ENCODE measurements at regions not wholly inside any gene's neighbourhood (a gene's known extent, or its start where the extent isn't known, plus 50 kb on each side); places are given as distances from the start of the nearest gene placed in this dataset.
"Not testable (repeated sequence)": the region's sequence is repeated elsewhere in the genome, so short reads cannot be mapped to it uniquely, and the experiment has no call there.

- DNase-seq (no peak), ATAC-seq (no peak)
- no peak overlapping the region for H3K27ac ChIP-seq
- H3K4me1 ChIP-seq = no peaks in the 10 kb centered on the region
- H3K4me3 ChIP-seq = no peak overlapping the region
- TF ChIP-seq CTCF (IDR thresholded peaks at IDR 0.05) (no peak), POLR2A (IDR thresholded peaks at IDR 0.05) (no peak)
- no peaks in the 10 kb centered on the region for H3K36me3 ChIP-seq
- H3K9me3 ChIP-seq = no peaks in the 10 kb centered on the region
- WGBS (ENCODE audit: insufficient coverage, low coverage, low lambda C conversion rate, missing lambda C conversion rate) = 64% methylated on average over 4 of the region's 4 CpGs
- no peaks in the 10 kb centered on the region for H3K27me3 ChIP-seq
- intact Hi-C loops (cut with DNase I) = no loop called here
Observed at GRCh38 chr15:25572191-25572590, 133.4 kb upstream of the UBE3A start.

- no peak overlapping the region for H3K4me3 ChIP-seq
- WGBS (ENCODE audit: insufficient coverage, low coverage, low lambda C conversion rate, missing lambda C conversion rate) = 74% methylated on average over 5 of the region's 7 CpGs
- H3K36me3 ChIP-seq = no peaks in the 10 kb centered on the region
- ATAC-seq = no peak
- H3K27me3 ChIP-seq = no peaks in the 10 kb centered on the region
- H3K4me1 ChIP-seq = no peaks in the 10 kb centered on the region
- no peak for TF ChIP-seq POLR2A (IDR thresholded peaks at IDR 0.05)
- no peak for TF ChIP-seq CTCF (IDR thresholded peaks at IDR 0.05)
- H3K9me3 ChIP-seq = no peaks in the 10 kb centered on the region
- H3K27ac ChIP-seq = no peak overlapping the region
- intact Hi-C loops (cut with DNase I) = no loop called here
- no peak for DNase-seq
Observed at GRCh38 chr15:25568751-25569150, 129.9 kb upstream of the UBE3A start.

GRCh38 chr15:25566545-25566944 is 127.7 kb upstream of the UBE3A start:
- H3K27ac ChIP-seq; intact Hi-C loops (cut with DNase I); H3K4me1 ChIP-seq; ATAC-seq; H3K27me3 ChIP-seq; DNase-seq; H3K36me3 ChIP-seq; H3K9me3 ChIP-seq; H3K4me3 ChIP-seq: not testable (repeated sequence)
- WGBS (ENCODE audit: insufficient coverage, low coverage, low lambda C conversion rate, missing lambda C conversion rate) = 62% methylated on average over 4 of the region's 6 CpGs

- H3K27ac ChIP-seq = no peak overlapping the region
- H3K27me3 ChIP-seq = no peaks in the 10 kb centered on the region
- H3K4me1 ChIP-seq = no peaks in the 10 kb centered on the region
- H3K36me3 ChIP-seq = no peaks in the 10 kb centered on the region
- 63% methylated on average over 13 of the region's 14 CpGs for WGBS (ENCODE audit: insufficient coverage, low coverage, low lambda C conversion rate, missing lambda C conversion rate)
- TF ChIP-seq POLR2A (IDR thresholded peaks at IDR 0.05) (no peak), CTCF (IDR thresholded peaks at IDR 0.05) (no peak)
- no peaks in the 10 kb centered on the region for H3K9me3 ChIP-seq
- no peak overlapping the region for H3K4me3 ChIP-seq
- DNase-seq (no peak), ATAC-seq (no peak)
- intact Hi-C loops (cut with DNase I) = no loop called here
Observed at GRCh38 chr15:25565470-25566264, 126.8 kb upstream of the UBE3A start.

- no peak for ATAC-seq
- WGBS (ENCODE audit: insufficient coverage, low coverage, low lambda C conversion rate, missing lambda C conversion rate) = 69% methylated on average over 4 of the region's 4 CpGs
- H3K4me1 ChIP-seq = no peaks in the 10 kb centered on the region
- intact Hi-C loops (cut with DNase I) = no loop called here
- no peaks in the 10 kb centered on the region for H3K27me3 ChIP-seq
- H3K36me3 ChIP-seq = no peaks in the 10 kb centered on the region
- TF ChIP-seq CTCF (IDR thresholded peaks at IDR 0.05) = no peak
- TF ChIP-seq POLR2A (IDR thresholded peaks at IDR 0.05) = no peak
- no peaks in the 10 kb centered on the region for H3K9me3 ChIP-seq
- DNase-seq = no peak
- no peak overlapping the region for H3K27ac ChIP-seq
- no peak overlapping the region for H3K4me3 ChIP-seq
Observed at GRCh38 chr15:25563596-25563995, 124.8 kb upstream of the UBE3A start.

Measured in right lobe of liver (tissue), 6 donors.